ENCODE measurements at regions not wholly inside any gene's neighbourhood (a gene's known extent, or its start where the extent isn't known, plus 50 kb on each side); places are given as distances from the start of the nearest gene placed in this dataset.
"Not testable (repeated sequence)": the region's sequence is repeated elsewhere in the genome, so short reads cannot be mapped to it uniquely, and the experiment has no call there.

DNA sequence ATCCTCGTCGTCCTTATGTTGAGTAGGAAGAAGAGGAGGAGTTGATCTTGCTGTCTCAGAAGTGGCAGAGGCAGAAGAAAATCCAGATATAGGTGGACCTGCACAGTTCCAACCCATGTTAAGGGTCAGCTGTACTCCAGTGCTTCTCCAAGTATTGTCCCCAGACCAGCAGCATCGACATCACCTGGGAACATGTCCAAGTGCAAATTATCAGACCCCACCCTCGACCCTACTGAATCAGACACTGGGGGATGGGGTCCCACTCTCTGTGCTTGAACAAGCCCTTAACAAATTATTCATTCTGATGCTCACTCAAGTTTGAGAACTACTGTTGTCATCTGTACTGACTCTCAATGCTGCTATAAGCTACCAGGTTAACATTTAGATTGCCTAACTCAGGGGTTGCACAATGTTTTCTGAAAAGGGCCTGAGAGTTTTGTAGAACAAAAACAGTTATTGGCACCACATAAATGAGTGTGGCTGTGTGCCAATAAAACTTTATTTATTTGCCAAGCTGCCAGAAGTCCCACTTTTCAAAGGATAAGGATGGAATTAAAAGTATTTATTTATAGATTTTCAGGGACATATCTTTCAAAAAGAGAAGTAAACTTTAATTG, 226.7 kb upstream of the IPO5 start:
- no peak for DNase-seq

GRCh38 chr13:97727991-97728390, 225.5 kb upstream of the IPO5 start:
- DNase-seq: no peak

- no peak for DNase-seq
Observed at GRCh38 chr13:97736436-97736835, 217.0 kb upstream of the IPO5 start.

DNA sequence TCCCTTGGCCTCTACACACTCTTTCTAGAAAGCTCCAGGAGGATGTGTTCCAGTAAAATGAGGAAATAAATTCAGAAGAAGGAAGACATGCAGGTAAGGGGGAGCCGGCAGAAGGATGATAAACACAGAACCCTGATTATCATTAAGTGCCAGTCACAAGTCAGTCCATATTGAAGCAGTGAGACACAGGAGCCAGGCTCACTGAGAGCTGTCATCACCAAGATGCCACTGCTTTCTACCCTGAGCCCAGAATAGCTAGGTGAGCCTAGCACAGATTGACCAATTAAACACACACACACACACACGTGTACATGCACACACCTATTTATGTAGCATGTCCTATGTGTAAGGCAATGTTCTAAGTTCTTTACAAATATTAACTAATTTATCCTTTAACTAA, 211.4 kb upstream of the IPO5 start:
- DNase-seq: no peak

DNA sequence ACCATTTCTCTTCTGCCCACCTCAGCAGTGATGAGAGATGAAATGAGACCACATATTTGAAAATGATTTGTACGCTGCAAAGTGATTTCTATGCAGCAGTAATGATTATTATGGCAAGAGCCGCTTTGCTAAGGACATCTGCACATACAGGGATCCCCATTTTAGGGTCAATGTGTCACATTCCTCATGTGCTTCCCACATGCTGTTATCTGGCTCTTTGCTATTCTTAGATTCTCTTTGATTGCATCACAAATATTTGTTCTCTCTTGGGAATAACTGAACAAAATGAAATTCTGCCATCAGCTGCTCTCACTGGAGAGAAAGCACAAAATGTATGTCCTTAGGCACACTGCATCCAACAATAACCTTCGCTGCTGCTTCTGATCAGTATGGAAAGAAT, 209.5 kb upstream of the IPO5 start:
- no peak for DNase-seq

- DNase-seq: no peak
Observed at GRCh38 chr13:97746649-97747048, 206.8 kb upstream of the IPO5 start.

GRCh38 chr13:97749174-97749573, 204.3 kb upstream of the IPO5 start:
- no peak for DNase-seq

DNA sequence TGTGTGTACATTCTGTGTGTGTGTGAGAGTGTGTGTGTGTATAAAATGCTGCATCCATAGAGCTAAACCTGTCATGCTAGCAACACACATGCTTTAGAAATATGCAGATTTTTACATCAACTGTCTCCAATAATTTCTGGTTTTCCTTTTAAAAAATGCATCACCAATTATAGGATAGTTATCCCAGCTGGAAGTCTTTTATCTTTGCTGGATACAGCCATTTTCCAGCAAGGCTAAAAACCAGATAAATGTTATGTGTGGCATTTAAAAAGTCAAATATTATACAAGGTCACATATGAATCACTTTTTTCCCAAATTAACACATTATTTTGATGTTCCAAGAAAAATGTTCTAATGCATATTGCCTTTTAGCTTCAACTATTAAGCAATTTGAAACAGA, 202.0 kb upstream of the IPO5 start:
- no peak for DNase-seq

DNA sequence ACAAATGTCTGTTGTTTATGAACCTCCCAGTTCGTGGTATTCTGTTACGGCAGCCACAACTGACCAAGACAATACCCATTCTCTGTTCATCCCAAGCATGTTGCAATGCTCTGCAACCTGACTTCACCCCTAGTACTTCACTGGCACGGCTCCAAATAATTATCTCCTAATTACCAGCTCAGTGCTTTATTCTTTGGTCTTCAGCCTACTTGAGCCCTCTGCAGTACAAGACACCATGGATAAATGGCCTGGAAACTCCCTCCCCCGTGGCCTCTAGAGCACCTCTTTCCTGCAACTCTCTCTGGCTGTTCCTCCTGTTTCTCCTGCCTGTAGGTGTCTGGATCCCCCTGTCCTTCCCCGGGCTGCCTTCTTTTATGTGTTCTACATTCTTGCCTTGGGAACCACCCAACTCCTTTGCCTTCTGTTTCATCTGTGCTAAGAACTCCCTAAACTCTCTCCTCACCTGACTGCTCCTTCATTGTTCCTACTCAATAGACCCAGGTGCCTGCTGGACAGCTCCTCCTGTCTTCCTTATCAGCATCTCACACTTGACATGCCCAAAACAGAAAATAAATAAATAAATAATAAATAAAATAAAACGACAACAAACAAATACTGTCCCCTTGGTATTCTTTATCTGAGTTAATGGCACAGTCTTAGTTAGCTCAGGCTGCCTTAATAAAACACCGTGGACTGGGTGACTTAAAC, 200.4 kb upstream of the IPO5 start:
- DNase-seq: no peak

DNA sequence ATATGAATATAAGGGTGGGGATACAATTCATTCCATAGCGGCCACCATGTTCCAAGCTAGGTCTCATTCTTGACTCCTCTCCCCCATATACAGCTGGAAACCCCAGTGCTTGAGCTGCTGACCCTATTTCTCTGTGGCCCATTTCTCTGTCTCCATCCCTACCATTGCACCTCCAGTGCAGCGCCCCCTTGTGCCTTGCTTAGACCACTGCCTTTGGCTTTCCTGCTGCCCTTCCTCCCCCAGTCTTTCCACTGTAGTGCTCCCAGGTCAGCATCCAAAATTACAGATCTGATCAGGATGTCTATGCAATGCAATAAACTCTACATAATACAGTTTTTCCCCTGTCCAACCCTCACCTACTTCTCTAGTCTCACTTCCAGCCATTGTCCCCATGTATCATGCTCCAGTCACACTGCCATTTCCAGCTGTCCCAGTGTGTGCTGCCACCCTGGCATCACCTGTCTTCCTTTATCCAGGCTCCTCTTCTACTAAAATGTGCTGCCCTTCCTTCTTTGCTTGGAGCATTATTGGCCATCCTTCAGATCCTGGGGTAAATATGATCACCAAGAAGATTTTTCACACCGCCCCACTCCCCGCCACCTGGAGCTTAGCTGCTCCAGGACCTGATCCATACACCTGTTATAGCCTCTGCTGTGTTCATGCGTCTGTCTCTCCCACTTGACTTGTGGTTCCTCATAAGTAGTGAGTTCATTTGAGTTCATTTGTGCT, 199.4 kb upstream of the IPO5 start:
- DNase-seq: no peak

DNA sequence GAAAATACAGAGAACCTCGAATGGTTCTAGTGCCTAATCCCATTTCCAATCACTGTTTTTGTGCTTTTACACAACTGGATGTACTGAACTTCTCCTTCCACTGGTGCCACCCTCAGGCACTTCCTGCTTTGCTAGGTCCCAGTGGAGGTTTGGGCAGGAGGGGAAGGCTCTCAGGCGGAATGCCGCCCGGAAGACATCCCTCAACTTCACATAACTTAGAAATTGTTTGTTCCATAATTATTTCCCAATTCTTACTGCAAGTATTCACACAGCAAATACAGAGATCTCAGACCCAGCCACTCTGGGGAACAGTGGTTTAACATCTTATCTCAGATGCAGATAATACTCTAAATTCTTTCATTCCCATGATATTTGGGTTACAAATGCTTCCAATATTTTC, 195.7 kb upstream of the IPO5 start:
- DNase-seq: no peak

- DNase-seq: no peak
Observed at GRCh38 chr13:97758317-97758716, 195.2 kb upstream of the IPO5 start.

DNA sequence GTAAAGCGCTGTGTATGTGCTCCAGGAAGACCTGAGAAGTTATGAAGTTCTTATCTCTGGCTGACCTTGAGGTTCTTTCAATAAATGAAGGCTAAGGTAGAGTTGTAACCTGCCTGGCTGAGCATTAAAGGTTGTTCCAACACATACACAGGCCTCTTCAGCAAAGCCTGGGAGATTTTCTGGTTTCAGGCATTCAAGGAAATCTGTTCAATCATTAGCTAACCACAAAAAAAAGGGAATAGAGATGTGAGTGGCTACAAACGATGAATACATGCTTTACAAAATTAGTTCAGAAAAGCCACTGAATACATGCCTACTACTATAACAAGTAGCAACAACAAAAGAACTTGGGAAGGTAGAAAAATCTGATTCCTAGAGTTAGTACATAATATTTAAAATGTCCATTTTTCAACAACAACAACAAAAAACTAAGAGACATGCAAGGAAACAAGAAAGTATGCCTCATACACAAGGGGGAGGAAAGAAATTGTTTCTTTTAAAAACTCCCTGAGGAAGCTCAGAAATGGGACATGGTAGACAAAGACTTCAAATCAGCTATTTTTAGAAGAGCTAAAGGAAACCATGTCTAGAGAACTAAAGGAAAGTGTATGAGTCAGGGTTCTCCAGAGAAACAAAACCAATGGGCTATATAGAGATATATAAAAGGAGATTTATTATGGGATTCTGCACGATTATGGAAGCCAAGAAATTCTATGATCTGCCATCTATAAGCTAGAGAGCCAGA, 191.5 kb upstream of the IPO5 start:
- no peak for DNase-seq

GRCh38 chr13:97766749-97767148, 186.7 kb upstream of the IPO5 start:
- no peak for DNase-seq

- DNase-seq: no peak
Observed at GRCh38 chr13:97768134-97768533, 185.3 kb upstream of the IPO5 start.

DNA sequence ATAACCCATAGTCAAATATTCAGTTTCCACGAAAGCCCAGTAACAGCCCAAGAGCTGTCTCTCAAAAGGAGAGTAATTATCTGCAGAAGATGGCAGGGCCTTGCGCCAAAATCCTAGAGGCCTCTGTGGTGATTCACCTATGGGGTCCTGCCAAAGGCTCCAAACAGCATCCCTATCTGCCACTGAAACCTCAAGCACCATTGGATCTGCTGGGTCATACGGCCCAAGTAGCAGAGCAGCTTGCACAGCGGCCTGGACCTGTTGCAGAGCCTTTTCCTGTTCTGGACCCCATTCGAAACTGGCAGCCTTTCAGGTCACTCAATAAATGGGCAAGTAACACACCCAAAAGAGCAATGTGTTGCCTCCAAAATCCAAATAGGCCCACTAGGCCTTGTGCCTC, 183.2 kb upstream of the IPO5 start:
- not testable (repeated sequence) for DNase-seq

DNA sequence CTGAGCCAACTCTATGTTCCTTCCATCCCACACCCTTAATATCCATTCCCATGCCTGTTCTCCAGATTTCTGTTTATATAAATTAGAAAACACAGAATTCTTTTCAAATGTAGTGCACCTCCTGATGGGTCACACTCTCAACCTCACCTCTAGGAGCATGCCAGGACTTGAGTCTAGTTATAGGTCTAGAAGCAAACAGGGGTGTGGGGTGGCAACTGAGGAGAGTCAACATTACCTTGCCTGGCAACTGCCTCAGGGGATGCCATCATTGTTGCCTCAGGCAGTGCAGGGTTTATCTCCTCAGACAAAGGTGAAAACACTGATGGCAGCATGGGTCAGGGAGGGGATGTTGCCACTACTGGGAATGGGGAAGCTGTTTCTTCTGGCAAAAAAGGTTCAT, 181.0 kb upstream of the IPO5 start:
- not testable (repeated sequence) for DNase-seq

DNA sequence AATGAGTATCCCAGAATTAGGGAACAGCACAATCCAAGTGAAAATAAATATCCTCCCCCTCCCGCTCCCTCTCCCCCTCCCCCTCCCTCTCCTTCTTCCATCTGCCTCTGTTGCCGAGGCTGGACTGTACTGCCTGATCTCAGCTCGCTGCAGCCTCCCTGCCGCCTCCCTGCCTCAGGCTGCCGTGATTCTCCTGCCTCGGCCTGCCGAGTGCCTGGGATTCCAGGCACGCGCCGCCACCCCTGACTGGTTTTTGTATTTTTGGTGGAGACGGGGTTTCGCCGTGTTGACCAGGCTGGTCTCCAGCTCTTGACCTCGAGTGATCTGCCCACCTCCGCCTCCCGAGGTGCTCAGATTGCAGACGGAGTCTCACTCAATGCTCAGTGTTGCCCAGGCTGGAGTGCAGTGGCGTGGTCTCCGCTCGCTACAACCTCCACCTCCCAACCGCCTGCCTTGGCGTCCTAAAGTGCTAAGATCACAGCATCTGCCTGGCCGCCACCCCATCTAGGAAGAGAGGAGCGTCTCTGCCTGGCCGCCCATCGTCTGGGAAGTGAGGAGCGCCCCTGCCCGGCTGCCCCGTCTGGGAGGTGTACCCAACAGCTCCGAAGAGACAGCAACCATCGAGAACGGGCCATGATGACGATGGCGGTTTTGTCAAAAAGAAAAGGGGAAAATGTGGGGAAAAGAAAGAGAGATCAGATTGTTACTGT, 178.9 kb upstream of the IPO5 start:
- DNase-seq: not testable (repeated sequence)

GRCh38 chr13:97780486-97780885, 173.0 kb upstream of the IPO5 start:
- no peak for DNase-seq

DNA sequence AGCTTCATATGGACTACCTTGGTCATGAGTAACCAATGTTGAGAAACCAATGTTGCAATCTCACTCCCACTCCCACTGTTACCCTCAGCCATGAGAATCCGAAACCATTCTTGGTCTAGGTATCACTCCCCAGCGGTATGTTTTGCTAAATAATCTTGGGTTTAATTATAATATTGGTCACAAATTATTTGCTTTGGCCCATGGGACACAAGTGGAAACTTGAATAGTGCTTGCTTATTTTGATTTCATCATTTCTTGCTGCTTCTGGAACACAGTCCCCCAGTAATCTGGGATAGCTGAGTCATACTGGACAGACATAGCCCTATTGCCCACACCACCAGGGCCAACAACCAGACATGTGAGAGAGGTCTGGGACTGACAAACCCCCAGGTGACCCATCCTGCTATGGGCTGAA, 171.6 kb upstream of the IPO5 start:
- DNase-seq: no peak

- DNase-seq: no peak
Observed at GRCh38 chr13:97786510-97786909, 167.0 kb upstream of the IPO5 start.

DNA sequence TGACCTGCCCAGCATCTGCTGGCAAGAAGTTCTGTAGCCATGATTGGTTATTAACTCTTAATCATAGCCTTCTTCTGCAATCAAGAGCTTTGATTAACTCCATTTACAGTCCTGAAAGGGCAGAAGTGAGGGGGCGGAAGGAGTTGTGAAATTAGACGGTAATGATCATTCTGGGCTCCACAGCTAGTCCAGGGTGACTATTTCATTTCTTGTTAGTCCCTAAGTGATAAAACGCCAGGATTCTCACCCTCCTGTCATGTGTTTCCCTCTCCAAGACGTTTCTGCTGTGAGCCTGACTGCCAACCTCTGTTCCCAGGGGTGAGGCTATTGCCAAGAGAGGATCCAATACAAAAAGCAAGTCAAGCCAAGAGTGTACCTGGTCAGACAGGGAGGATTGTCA, 155.9 kb upstream of the IPO5 start:
- DNase-seq: no peak

Data from right kidney (tissue), 1 donor.